Colon (tissue), 2 donors: ENCODE measurements at regions not wholly inside any gene's neighbourhood (a gene's known extent, or its start where the extent isn't known, plus 50 kb on each side); places are given as distances from the start of the nearest gene placed in this dataset.

Source experiments
- FAIRE-seq: peaks from 2 replicates; lab custom pipeline; 2012; peaks lifted over from hg19 to GRCh38; lab: Jason Lieb, UNC
- donor health status: control.
- donor health status: control.

DNA sequence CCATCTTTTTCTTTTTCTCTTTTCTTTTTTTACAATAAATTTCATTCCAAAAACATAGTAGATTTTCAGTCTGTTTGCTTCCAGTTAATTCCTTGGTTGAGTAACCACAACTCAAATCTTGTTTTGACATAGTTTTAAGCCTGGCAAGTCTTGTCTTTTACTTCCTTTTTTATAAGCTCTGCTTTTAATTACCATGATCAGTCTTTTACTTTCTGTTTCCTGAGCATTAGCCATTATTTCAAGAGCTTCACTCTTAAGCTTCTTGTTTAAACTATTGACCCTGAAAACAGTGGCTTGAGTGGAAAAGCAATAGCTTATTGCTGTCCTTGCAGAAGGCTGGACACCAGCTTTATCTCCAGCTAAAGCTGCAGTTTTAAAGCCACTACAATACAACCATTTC, 1363.3 kb downstream of the MAT2B start:
- FAIRE-seq = no peak

DNA sequence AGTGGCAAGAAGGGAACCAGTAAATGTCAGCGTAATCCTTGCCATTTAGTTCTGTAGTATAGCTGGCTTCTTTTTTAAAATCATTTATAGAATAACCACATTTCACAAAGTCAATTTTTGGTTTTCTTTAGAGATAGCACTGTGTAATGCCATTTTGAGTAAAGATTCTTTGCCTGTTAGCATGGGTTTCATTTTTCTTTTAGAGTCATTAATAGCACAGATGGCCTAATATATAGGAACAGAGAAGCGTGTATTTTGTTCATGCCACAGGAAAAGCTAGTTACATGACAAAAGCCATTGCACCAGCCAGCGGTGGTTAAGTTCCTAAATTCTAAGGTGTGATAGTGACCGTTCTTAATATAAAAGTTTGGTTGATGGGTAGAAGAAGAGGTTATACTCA, 1363.9 kb downstream of the MAT2B start:
- no peak for FAIRE-seq

DNA sequence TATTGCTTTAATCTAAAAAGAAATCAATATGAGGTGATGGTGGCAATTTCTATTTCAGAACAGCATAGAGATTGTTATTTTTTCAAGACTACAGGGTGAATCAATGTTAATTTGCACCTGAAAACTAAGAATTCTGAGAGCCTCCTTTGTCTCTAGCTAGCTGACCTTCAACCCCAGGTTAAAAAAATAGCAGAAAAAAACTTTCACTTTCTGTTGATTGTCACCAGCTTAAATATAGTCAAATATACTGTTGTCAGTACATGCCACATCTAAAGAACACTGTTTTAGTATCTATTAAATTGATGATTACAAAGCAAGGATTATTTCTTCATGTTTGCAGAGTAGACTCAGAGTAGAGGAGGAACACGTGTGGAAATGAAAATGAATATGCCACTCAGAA, 1371.4 kb downstream of the MAT2B start:
- FAIRE-seq = no peak

DNA sequence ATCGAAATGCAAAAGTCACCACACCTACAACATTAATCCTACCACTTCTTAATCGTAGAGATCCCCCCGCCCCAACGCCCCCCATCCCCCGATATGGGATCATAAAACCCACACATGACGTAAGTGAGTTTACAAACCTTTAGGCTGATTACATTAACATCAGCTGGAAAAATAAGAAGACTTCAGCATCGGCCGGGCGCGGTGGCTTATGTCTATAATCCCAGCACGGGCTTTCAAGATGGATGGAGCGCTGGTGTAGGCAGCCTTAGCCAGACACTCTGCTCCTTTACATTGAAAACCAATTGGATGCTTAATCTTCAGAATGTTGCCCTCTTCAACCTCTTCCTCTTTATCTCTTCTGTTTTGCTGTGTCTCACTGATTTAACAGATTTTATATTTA, 1376.0 kb downstream of the MAT2B start:
- FAIRE-seq = no peak

DNA sequence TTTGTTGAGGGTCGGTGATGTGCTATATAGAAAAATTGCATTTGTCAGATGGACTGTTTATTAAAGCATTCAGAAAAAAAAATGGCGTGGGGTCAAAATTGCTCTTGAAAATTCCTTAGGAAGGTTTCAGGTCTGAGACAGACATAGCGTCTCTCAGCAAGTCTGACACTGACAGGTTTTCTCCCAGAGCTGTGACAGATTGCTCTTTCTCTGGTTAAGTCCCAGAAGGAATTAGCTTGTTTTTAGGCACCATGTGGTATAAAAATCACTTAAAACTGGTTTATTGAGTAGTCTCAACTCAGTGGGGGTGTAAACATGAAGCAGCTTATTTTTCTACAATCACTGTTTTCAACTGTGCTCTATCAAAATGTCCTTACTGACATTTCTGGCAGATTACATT, 1379.8 kb downstream of the MAT2B start:
- FAIRE-seq = no peak

DNA sequence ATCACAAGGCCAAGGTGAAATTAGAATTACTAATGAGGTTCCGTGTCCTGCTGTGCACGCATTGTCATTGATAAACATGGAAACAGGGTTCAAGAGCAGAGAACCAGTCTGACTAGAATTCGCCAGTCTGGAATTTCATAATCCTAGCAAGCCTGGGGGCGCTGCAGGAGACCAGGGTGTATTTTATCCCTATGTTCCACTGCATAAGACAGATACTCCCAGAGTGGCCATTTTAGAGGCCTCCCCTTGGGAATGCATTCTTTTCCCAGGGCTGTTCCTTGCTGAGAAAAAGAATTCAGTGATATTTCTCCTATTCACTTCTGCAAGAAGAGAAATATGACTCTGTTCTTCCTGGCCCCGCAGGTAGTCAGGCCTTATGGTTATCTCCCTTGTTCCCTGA, 1387.7 kb downstream of the MAT2B start:
- FAIRE-seq = no peak

DNA sequence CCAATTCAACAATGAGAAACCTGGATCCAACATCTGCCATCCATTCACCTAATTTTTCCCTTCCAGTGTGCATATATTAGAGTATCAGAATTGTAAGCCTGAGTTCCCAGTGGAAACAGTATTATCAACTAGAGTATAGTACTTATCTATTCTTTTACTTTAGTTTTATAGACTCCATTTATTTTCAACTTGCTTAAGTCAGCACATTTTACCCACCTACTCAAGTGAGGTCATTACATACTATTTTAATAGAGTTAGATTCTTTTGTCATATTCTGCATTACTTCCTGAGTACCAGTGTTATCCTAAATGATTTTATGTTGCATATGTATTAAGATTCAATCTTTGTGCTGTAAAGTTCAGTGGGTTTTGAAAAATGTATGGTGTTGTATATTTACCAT, 1393.3 kb downstream of the MAT2B start:
- FAIRE-seq = no peak

DNA sequence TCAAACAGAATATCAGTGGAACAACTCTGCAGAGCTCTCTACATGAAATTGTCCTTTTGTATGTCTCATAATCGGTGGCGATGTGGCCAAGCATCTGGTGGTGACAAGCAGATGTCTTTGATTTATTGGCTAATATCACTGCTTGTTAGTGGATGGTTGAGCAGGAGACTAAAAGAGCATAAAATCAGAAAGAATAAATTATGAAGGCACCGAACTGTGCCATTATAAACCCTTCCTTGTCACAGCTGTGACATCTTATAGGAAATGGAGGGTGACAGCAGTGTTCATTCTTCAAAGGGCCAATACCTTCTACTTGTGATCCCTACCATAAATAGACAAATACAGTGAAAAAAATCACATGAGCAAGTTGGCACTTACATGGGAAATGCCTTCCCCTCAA, 1404.3 kb downstream of the MAT2B start:
- no peak for FAIRE-seq

DNA sequence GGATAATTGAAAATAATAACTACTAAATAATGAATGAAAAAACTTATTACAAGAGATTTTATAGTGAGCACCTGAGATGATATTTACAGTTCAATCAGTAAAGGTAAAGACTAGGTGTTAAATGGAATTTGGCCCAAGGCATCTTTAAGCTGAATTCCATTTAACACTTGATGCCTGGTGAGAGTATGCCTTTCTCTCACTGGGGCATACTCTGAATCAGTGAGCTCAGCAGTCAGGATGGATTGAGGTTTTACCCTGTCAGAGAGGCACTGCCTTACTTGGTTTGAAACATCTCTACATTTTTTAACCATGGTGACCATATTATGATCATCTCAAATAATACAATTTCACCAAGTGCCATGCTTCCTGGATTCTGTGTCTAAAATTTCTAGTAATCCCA, 1416.3 kb downstream of the MAT2B start:
- no peak for FAIRE-seq

DNA sequence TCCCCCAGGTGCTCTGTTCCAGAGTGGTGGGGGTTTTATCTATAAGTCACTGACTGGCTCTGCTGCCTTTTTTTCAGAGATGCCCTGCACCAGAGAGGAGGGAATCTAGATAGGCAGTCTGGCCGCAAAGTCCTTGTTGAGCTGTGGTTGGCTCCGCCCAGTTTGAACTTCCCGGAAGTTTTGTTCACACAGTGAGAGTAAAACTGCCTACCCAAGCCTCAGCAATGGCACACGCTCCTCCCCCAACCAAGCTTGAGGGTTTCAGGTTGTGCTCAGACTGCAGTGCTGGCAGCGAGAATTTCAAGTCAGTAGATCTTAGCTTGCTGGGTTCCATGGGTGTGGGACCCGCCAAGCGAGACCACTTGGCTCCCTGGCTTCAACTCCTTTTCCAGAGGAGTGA, 1428.6 kb downstream of the MAT2B start:
- FAIRE-seq = no peak

DNA sequence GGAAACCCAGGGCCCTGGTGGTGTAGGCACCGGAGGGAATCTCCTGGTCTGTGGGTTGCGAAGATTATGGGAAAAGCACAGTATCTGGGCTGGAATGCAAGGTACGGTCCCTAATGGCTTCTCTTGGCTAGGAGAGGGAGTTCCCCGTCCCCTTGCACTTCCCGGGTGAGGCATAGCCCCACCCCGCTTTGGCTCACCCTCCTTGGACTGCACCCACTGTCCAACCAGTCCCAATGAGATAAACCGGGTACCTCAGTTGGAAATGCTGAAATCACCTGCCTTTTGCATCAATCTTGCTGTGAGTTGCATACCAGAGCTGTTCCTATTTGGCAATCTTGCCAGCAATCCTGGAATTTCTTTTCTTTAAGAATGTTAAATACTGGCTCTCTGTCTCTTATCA, 1429.1 kb downstream of the MAT2B start:
- FAIRE-seq = no peak

DNA sequence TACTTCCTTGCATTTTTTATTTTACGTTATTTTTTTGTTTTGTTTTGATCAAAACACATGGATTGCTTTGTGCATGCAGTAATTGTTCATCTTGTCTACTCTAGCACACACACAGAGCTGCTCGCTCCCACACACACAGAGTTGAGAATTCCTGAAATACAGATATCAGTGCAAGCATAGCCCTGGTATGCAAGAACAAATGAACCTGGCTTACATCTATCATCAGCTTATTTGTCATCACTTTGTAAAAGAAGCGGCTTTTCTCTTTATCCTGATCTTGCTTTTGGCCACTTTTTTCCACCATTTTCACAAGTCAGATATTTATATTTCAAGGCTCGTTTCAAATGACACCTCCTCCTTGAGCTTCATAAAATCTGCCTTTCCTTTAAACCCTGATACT, 1435.7 kb downstream of the MAT2B start:
- FAIRE-seq = no peak

DNA sequence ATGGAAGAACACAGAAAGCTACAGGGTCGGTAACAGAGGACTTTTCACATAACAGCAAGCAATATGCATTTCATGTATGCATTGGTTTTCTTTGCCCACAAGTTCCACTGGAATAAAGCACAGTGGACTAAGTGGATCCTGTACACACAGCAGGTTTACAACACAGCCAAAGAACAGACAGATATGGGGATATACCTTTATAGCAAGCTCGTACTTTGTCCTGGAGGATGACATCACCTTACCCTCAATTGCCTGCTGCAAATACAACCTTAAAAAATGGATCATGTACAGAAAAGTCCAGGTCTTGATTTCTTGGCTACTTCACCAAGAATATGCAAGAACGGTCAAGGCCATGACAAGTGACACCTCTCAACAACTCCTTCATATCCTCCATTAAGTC, 1445.5 kb downstream of the MAT2B start:
- no peak for FAIRE-seq

DNA sequence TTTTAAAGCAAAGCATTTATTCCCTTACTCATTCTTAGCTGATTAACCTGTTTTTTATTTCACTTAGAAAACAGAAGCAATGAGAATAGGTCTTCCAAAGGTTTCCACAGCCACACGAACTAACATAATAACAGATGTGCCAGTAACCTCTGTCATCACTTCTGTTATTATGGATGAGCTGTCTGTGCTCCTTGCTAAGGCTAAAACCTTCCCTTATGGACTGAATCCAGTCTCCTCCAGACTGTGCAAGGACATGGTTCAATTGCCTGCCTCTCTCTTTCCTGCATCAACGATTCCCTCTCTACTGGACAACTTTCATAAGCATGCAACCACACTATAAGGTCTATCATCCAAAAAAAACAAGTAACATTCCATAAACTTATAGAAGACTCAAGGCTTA, 1446.2 kb downstream of the MAT2B start:
- FAIRE-seq = no peak

DNA sequence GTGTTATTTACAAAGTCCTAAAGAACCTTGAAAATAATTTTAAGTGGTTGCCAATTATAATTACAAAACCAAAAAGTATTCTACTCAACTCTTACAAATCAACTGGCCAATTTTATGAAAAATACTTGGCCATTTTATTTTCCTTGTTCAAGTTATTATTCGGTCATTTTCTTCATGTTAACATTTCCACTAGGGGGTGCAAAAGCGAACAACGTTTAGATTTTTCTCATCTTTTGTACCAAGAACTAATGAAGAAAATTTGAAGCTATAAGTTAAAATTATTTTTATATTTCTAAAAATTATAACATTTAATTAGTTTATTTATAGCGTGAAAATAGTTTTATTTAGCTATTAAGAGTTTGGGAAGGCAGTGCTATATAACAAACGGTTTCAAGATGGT, 1453.3 kb downstream of the MAT2B start:
- no peak for FAIRE-seq

DNA sequence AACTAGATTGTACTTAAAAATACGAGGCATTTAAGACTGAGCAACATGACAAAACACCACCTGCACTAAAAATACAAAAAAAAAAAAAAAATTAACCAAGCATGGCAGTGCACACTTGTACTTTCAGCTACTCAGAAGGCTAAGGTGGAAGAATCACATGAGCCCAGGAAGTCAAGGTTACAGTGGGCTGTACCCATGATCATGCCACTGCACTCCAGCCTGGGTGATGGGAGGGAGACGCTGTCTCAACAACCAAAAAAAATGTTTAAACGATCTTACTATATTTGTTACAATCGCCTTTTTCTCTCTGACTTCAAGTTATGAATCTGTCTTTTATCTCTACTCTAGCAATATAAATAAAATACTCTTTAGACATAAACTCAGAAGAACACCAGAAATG, 1454.3 kb downstream of the MAT2B start:
- FAIRE-seq = no peak

DNA sequence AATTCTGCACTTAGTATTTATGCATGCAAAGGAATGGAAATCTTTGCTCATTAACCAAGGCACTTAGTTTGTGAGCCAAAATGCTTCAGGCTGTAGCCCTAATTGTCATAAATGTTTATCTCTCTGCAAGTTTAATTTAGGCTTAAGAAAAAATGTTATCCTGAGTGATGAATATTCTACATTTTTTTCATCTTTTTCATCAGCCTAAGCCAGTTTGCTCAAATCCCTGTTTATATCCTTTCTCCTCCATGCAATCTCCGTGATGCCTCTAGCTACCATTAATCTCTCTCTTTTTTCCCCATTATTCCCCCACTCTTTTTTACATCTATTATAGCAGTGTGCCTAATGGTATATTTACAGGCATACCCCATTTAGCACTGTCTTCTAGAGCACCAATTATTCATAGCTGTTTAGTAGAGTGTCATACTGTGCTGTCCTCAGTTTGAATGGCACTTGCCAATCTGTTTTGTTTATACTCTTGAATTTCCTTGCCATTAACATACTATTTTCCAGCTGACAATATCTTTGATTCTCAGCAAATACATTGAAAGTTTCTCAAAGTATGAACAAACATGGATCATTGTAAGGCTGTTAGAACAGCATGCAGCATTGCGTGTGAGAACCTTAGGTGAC, 1457.0 kb downstream of the MAT2B start:
- no peak for FAIRE-seq

DNA sequence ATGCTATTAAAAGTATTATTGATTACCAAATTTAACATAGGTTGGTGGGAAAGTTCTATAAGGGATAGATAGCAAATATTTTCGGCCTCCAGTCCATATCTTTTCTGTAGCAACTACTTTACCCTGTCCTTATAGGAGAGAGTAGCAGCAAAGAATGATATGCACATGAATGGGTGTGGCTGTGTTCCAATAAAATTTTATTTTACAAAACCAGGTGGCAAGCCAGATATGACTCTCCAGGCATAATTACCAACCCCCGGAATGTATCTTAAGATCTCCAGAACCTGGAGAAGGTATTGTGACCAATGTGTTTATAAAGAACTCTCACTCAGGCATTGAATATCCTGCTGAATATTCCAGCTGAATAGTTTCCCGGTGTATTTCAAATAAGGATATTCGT, 1461.2 kb downstream of the MAT2B start:
- no peak for FAIRE-seq

DNA sequence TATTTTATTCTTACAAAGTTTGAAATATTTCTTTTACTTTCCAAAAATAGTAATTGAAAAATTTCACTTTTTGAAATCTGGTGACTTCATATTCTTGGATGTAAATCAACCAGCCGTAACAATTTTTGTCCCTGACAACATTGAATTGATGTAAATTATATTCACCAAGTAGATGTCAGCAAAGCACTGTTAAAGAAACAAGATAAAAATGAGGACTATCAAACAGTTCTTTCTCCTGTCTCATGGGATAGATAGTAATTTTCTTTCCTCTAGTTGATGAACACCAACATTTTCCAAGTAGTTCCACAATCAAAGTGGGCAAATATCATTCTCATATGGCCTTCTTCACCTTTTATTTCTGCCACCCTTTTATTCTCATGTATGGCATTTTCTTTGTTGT, 1461.9 kb downstream of the MAT2B start:
- FAIRE-seq = no peak

DNA sequence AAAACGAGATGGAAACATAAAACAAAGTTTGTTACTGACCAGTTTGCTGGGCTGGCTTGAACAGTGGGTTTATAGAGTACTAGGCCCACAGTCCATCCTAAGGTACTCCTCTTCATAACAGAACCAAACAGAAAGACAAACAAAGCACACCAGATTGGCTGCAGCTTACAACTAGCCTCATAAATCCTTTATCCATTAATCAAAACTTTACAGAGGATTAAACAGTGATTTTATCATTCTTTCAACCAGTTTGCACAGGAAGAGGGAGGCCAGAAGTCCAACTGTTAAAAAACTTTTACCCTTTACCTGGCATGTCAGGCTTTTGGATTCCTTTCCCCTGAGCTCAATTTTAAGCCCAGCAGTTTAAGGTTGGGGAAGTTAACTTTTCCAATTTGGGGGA, 1467.6 kb downstream of the MAT2B start:
- no peak for FAIRE-seq

DNA sequence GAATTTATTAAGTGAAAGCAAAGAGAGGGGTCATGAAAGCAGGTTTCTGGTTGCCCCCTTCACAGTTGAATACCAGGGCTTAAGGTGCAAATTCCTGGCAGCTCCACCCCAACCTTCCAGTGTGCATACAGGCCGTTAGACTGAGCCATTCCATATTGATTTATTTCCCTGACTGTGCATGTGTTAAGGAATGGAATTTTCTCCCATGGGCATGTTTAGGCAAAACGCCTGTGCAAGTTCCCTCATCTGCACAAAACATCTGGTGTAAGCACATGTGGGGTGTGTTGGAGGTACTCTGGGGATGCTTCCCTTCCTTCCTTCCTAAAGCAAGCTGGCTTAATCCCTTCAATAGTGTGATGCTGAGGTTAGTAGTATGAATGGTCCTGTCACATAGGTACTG, 1470.6 kb downstream of the MAT2B start:
- FAIRE-seq = no peak

DNA sequence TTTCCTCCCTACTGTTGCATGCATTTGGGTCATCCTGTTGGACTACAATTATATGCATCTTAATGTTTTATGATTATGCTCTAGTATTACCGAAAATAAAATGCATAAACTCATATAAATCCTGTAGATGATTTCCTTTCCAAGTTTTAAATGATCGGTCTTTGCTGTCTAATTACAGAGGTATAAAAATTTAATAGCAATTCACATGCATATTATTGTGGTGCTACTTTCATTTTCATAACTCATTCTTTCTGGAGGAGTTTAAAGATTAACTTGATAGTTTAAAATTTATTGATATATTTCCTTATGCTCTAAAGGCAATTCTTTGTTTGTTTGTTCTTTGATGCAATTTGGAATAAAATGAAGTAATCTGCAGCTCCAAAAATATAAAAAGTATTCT, 1475.1 kb downstream of the MAT2B start:
- peak; percentile 53 for FAIRE-seq

DNA sequence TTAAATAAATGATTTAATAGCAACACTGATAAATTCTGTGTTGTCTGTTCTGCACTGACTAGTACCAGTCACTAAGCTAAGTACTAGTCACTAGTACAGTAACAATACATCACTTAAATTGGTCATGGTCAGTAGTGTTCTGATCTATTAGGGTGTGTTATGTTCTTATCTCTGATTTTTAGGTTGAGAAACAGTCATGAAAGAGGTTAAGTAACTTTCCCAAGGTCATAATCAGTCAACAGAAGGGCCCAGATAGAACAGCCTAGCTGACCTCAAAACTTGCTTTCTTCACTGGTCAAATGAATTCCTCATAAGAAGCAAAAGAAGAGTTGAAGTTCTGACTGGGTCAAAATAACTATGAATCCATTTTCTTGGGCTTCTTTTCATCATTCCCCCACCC, 1492.7 kb downstream of the MAT2B start:
- no peak for FAIRE-seq

DNA sequence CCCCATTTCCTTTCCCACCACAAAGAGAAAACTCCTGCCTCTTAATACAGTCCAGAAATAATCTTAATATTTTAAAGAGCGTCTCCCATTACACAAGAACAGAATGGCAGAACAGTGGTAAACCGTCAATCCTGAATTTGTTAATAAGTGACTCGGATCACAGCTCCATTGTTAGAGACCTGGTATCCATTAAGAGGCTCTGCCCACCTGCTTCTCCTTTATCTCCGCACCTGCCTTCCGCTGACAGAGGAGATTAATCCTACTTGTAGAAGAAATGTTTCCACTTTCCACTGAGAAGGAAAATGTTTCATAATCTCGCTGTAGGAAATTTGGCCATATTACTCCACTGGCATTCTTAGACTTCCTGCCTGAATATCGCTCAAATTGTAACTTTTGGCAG, 1493.2 kb downstream of the MAT2B start:
- no peak for FAIRE-seq
